ENCODE measurements at regions not wholly inside any gene's neighbourhood (a gene's known extent, or its start where the extent isn't known, plus 50 kb on each side); places are given as distances from the start of the nearest gene placed in this dataset.
A peak's percentile ranks its signal among the peaks of the same experiment; 100 is the strongest.
"Not testable (repeated sequence)": the region's sequence is repeated elsewhere in the genome, so short reads cannot be mapped to it uniquely, and the experiment has no call there.

- Histone ChIP-seq H3K9me2 (replicated peaks; ENCODE audit: insufficient read depth, low read length) (no peaks in the 10 kb centered on the region), H3K9me3 (ENCODE audit: insufficient read depth, low read length) (no peaks in the 10 kb centered on the region), H3K4me2 (ENCODE audit: low read depth, low read length, poor library complexity, severe bottlenecking) (peak overlapping the region; percentile 59), H3K9ac (ENCODE audit: low read length) (0 out of 2 replicates have a peak overlapping the region, but pooled peaks have one; percentile 22), H3K27ac (ENCODE audit: low read depth, low read length) (no peak overlapping the region), H3K36me3 (ENCODE audit: low read length) (no peaks in the 10 kb centered on the region), H4K20me1 (ENCODE audit: low read depth, low read length) (no peaks in the 10 kb centered on the region), H3K79me2 (ENCODE audit: insufficient read depth, low read length) (no peaks in the 10 kb centered on the region), H2AFZ (ENCODE audit: low read depth, low read length, severe bottlenecking) (peak overlapping the region; percentile 41), H3F3A (ENCODE audit: insufficient read depth) (no peaks in the 10 kb centered on the region), H3K27me3 (ENCODE audit: low read length) (no peaks in the 10 kb centered on the region), H3K4me3 (ENCODE audit: insufficient read depth, low read length, poor library complexity, severe bottlenecking) (peak overlapping the region; percentile 38)
- TF ChIP-seq EZH2phosphoT487 (conservative IDR thresholded peaks at IDR 0.05; ENCODE audit: low read length), result no peak
- peak; percentile 29 for TF ChIP-seq CTCF (IDR thresholded peaks at IDR 0.05; ENCODE audit: insufficient read depth, low read length, poor library complexity, severe bottlenecking)
These were observed 133.2 kb upstream of the ADAMTS3 start for GRCh38 chr4:72701987-72702819.

- no peaks in the 10 kb centered on the region for H3F3A ChIP-seq (ENCODE audit: insufficient read depth)
- H3K9me3 ChIP-seq (ENCODE audit: insufficient read depth, low read length), result no peaks in the 10 kb centered on the region
- no peaks in the 10 kb centered on the region for H3K9me2 ChIP-seq (replicated peaks; ENCODE audit: insufficient read depth, low read length)
- H4K20me1 ChIP-seq (ENCODE audit: low read depth, low read length), result no peaks in the 10 kb centered on the region
- no peak overlapping the region for H3K4me2 ChIP-seq (ENCODE audit: low read depth, low read length, poor library complexity, severe bottlenecking)
- H3K27ac ChIP-seq (ENCODE audit: low read depth, low read length), result no peak overlapping the region
- no peak overlapping the region for H3K9ac ChIP-seq (ENCODE audit: low read length)
- no peaks in the 10 kb centered on the region for H3K79me2 ChIP-seq (ENCODE audit: insufficient read depth, low read length)
- H3K4me3 ChIP-seq (ENCODE audit: insufficient read depth, low read length, poor library complexity, severe bottlenecking), result no peak overlapping the region
- no peaks in the 10 kb centered on the region for H3K36me3 ChIP-seq (ENCODE audit: low read length)
- TF ChIP-seq EZH2phosphoT487 (conservative IDR thresholded peaks at IDR 0.05; ENCODE audit: low read length), result no peak
- no peak for TF ChIP-seq CTCF (IDR thresholded peaks at IDR 0.05; ENCODE audit: insufficient read depth, low read length, poor library complexity, severe bottlenecking)
- no peaks in the 10 kb centered on the region for H3K27me3 ChIP-seq (ENCODE audit: low read length)
- H2AFZ ChIP-seq (ENCODE audit: low read depth, low read length, severe bottlenecking), result no peak overlapping the region
These were observed 121.8 kb upstream of the ADAMTS3 start for GRCh38 chr4:72690771-72691170.

GRCh38 chr4:72689923-72690322 is 120.9 kb upstream of the ADAMTS3 start:
- H3K36me3 ChIP-seq (ENCODE audit: low read length), result no peaks in the 10 kb centered on the region
- no peaks in the 10 kb centered on the region for H4K20me1 ChIP-seq (ENCODE audit: low read depth, low read length)
- no peak overlapping the region for H3K9ac ChIP-seq (ENCODE audit: low read length)
- H3F3A ChIP-seq (ENCODE audit: insufficient read depth), result no peaks in the 10 kb centered on the region
- H3K27ac ChIP-seq (ENCODE audit: low read depth, low read length), result no peak overlapping the region
- no peaks in the 10 kb centered on the region for H3K9me2 ChIP-seq (replicated peaks; ENCODE audit: insufficient read depth, low read length)
- H3K9me3 ChIP-seq (ENCODE audit: insufficient read depth, low read length), result no peaks in the 10 kb centered on the region
- H3K4me3 ChIP-seq (ENCODE audit: insufficient read depth, low read length, poor library complexity, severe bottlenecking), result no peak overlapping the region
- H3K4me2 ChIP-seq (ENCODE audit: low read depth, low read length, poor library complexity, severe bottlenecking), result no peak overlapping the region
- H3K27me3 ChIP-seq (ENCODE audit: low read length), result no peaks in the 10 kb centered on the region
- no peaks in the 10 kb centered on the region for H3K79me2 ChIP-seq (ENCODE audit: insufficient read depth, low read length)
- TF ChIP-seq CTCF (IDR thresholded peaks at IDR 0.05; ENCODE audit: insufficient read depth, low read length, poor library complexity, severe bottlenecking), result no peak
- no peak for TF ChIP-seq EZH2phosphoT487 (conservative IDR thresholded peaks at IDR 0.05; ENCODE audit: low read length)
- H2AFZ ChIP-seq (ENCODE audit: low read depth, low read length, severe bottlenecking), result no peak overlapping the region

DNA sequence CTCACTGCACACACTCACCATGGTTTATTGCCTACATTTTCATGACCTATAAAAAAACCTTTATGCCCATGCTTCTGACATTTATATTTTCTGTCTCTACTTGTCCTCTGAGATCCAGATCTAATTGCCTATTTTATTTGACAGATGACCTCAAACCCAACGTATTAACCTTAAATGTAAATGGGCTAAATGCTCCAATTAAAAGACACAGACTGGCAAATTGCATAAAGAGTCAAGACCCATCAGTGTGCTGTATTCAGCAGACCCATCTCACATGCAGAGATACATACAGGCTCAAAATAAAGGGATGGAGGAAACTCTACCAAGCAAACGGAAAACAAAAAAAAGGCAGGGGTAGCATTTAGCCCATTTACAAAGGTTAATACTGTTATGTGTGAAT is 117.4 kb upstream of the ADAMTS3 start:
- H4K20me1 ChIP-seq (ENCODE audit: low read depth, low read length); H3K27me3 ChIP-seq (ENCODE audit: low read length); H3K9me2 ChIP-seq (replicated peaks; ENCODE audit: insufficient read depth, low read length); H3K9ac ChIP-seq (ENCODE audit: low read length); H3K36me3 ChIP-seq (ENCODE audit: low read length); H3K9me3 ChIP-seq (ENCODE audit: insufficient read depth, low read length); H3K4me2 ChIP-seq (ENCODE audit: low read depth, low read length, poor library complexity, severe bottlenecking); H3K4me3 ChIP-seq (ENCODE audit: insufficient read depth, low read length, poor library complexity, severe bottlenecking); H3F3A ChIP-seq (ENCODE audit: insufficient read depth); H3K27ac ChIP-seq (ENCODE audit: low read depth, low read length); H3K79me2 ChIP-seq (ENCODE audit: insufficient read depth, low read length); H2AFZ ChIP-seq (ENCODE audit: low read depth, low read length, severe bottlenecking): not testable (repeated sequence)

Data from SU-DHL-6 (cell line).